Spinal cord (tissue), 9 donors: ENCODE measurements at regions not wholly inside any gene's neighbourhood (a gene's known extent, or its start where the extent isn't known, plus 50 kb on each side); places are given as distances from the start of the nearest gene placed in this dataset.

Source experiments
- DNase-seq, 6 donors: peaks; one replicate each; pipeline versions ENCODE4 v3.0.0 to v3.0.0-alpha.2; 2013 to 2015; ENCODE audit warnings: low spot score in 6 of 6, low read depth in 4 of 6
- H3K27ac ChIP-seq: one replicate; pipeline ENCODE4 v1.5.1; 2013; ENCODE audit warnings: low read depth, low read length, control low read depth
- H3K27me3 ChIP-seq: one replicate; pipeline ENCODE4 v1.6.1; 2013; ENCODE audit warnings: low read length; ENCODE audit not compliant: control insufficient read depth, insufficient read depth
- H3K36me3 ChIP-seq: one replicate; pipeline ENCODE4 v1.6.1; 2013; ENCODE audit warnings: low read length; ENCODE audit not compliant: control insufficient read depth, insufficient read depth
- H3K4me1 ChIP-seq: one replicate; pipeline ENCODE4 v1.6.1; 2013; ENCODE audit warnings: low read length; ENCODE audit not compliant: control insufficient read depth, insufficient read depth
- H3K4me3 ChIP-seq: one replicate; pipeline ENCODE4 v1.5.1; 2013; ENCODE audit warnings: low read depth, low read length, control low read depth
- H3K9me3 ChIP-seq: one replicate; pipeline ENCODE4 v1.6.1; 2013; ENCODE audit warnings: low read length; ENCODE audit not compliant: control insufficient read depth, insufficient read depth
- WGBS: methylation state at CpG from one replicate; pipeline ENCODE4 v1.1.5; 2013; ENCODE audit warnings: missing lambda C conversion rate; ENCODE audit not compliant: insufficient coverage; 5-methylcytosine and 5-hydroxymethylcytosine counted together
- donor health status: healthy.

- DNase-seq = no peak
These were observed 292.8 kb upstream of the RAG2 start for GRCh38 chr11:36890841-36891240.

DNA sequence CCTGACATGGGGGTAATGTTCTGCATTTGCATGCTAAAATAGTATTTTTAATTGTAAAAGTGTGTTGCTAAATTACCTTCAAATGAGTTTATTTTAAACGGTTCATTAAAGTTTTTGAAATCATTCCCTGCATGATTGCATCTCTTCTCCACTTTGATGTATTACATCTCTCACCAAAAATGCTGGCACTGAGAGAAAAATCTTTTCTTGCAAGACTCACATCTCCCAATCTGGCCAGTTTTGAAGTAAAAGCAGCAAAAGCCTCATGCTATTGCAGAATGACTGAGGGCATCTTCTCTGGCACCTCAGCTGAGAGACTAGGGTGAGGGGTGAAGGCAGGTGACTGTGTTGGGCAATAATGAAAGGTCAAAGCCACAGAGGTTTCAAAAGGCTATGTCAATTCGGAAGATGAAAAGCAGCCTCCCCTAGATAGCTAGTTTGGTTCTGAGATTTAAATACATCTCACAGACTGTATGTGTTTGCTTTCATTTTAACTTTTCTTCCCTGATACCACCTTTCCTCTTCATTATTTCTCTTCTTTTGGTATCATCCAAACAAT lies 292.2 kb upstream of the RAG2 start:
- Histone ChIP-seq H3K9me3 (no peaks in the 10 kb centered on the region), H3K27me3 (no peaks in the 10 kb centered on the region), H3K4me1 (no peaks in the 10 kb centered on the region), H3K27ac (no peak overlapping the region), H3K4me3 (no peak overlapping the region), H3K36me3 (no peaks in the 10 kb centered on the region)
- no CpG with 5 or more reads among the region's 2 CpGs for WGBS
- peak in 2 of 6 donors; percentile 42 to 53 for DNase-seq

More at GRCh38 chr11:36890841-36891240, 292.8 kb upstream of the RAG2 start:
- no peaks in the 10 kb centered on the region for H3K27me3 ChIP-seq
- no peaks in the 10 kb centered on the region for H3K36me3 ChIP-seq
- WGBS = no CpG with 5 or more reads among the region's 2 CpGs
- H3K4me3 ChIP-seq = no peak overlapping the region
- no peaks in the 10 kb centered on the region for H3K4me1 ChIP-seq
- H3K27ac ChIP-seq = no peak overlapping the region
- H3K9me3 ChIP-seq = no peaks in the 10 kb centered on the region

- Histone ChIP-seq H3K4me1 (no peaks in the 10 kb centered on the region), H3K27me3 (no peaks in the 10 kb centered on the region), H3K9me3 (no peaks in the 10 kb centered on the region), H3K27ac (no peak overlapping the region), H3K36me3 (no peaks in the 10 kb centered on the region), H3K4me3 (no peak overlapping the region)
- DNase-seq = no peak
- 95% methylated on average over 3 of the region's 3 CpGs for WGBS
These were observed 287.1 kb upstream of the RAG2 start for GRCh38 chr11:36885154-36885553.

- Histone ChIP-seq H3K27me3 (no peaks in the 10 kb centered on the region), H3K27ac (no peak overlapping the region), H3K9me3 (no peaks in the 10 kb centered on the region), H3K4me3 (no peak overlapping the region), H3K36me3 (no peaks in the 10 kb centered on the region), H3K4me1 (no peaks in the 10 kb centered on the region)
- WGBS = no CpG with 5 or more reads among the region's 1 CpG
- peak in 1 of 6 donors; percentile 80 for DNase-seq
These were observed 280.7 kb upstream of the RAG2 start for GRCh38 chr11:36878737-36879136.

- no peaks in the 10 kb centered on the region for H3K4me1 ChIP-seq
- H3K27me3 ChIP-seq = no peaks in the 10 kb centered on the region
- H3K4me3 ChIP-seq = no peak overlapping the region
- no peak for DNase-seq
- no peaks in the 10 kb centered on the region for H3K36me3 ChIP-seq
- no peak overlapping the region for H3K27ac ChIP-seq
- H3K9me3 ChIP-seq = no peaks in the 10 kb centered on the region
These were observed 279.1 kb upstream of the RAG2 start for GRCh38 chr11:36877149-36877548.

- Histone ChIP-seq H3K9me3 (no peaks in the 10 kb centered on the region), H3K36me3 (no peaks in the 10 kb centered on the region), H3K4me3 (no peak overlapping the region), H3K27me3 (no peaks in the 10 kb centered on the region), H3K27ac (no peak overlapping the region), H3K4me1 (no peaks in the 10 kb centered on the region)
- no peak for DNase-seq
- no CpG with 5 or more reads among the region's 1 CpG for WGBS
These were observed 278.2 kb upstream of the RAG2 start for GRCh38 chr11:36876266-36876665.

GRCh38 chr11:36874291-36874690 lies 276.3 kb upstream of the RAG2 start:
- no peak overlapping the region for H3K27ac ChIP-seq
- peak in 2 of 6 donors; percentile 1 to 76 for DNase-seq
- H3K9me3 ChIP-seq = no peaks in the 10 kb centered on the region
- H3K36me3 ChIP-seq = no peaks in the 10 kb centered on the region
- 35% methylated on average over 3 of the region's 4 CpGs for WGBS
- no peaks in the 10 kb centered on the region for H3K27me3 ChIP-seq
- H3K4me1 ChIP-seq = no peaks in the 10 kb centered on the region
- no peak overlapping the region for H3K4me3 ChIP-seq

- WGBS = no CpG with 5 or more reads among the region's 3 CpGs
These were observed 272.3 kb upstream of the RAG2 start for GRCh38 chr11:36870361-36870760.

GRCh38 chr11:36868380-36868779 lies 270.3 kb upstream of the RAG2 start:
- no peak for DNase-seq
- WGBS = 92% methylated on average over 5 of the region's 5 CpGs
- Histone ChIP-seq H3K27me3 (no peaks in the 10 kb centered on the region), H3K9me3 (no peaks in the 10 kb centered on the region), H3K4me3 (no peak overlapping the region), H3K36me3 (no peaks in the 10 kb centered on the region), H3K27ac (no peak overlapping the region), H3K4me1 (no peaks in the 10 kb centered on the region)

More at GRCh38 chr11:36870361-36870760, 272.3 kb upstream of the RAG2 start:
- Histone ChIP-seq H3K36me3 (no peaks in the 10 kb centered on the region), H3K4me1 (no peaks in the 10 kb centered on the region), H3K9me3 (no peaks in the 10 kb centered on the region), H3K4me3 (no peak overlapping the region), H3K27ac (no peak overlapping the region), H3K27me3 (no peaks in the 10 kb centered on the region)
- no peak for DNase-seq

GRCh38 chr11:36865846-36866245 lies 267.8 kb upstream of the RAG2 start:
- Histone ChIP-seq H3K36me3 (no peaks in the 10 kb centered on the region), H3K27ac (no peak overlapping the region), H3K9me3 (no peaks in the 10 kb centered on the region), H3K4me3 (no peak overlapping the region), H3K27me3 (no peaks in the 10 kb centered on the region), H3K4me1 (no peaks in the 10 kb centered on the region)
- 100% methylated on average over 1 of the region's 1 CpG for WGBS
- DNase-seq = peak in 1 of 6 donors; percentile 3
